22Rv1 (cell line): ENCODE measurements at regions not wholly inside any gene's neighbourhood (a gene's known extent, or its start where the extent isn't known, plus 50 kb on each side); places are given as distances from the start of the nearest gene placed in this dataset.

Experiments
- CTCF ChIP-seq: fragments of 450-650 bp; IDR thresholded peaks from 2 replicates; pipeline ENCODE4 v1.5.1; 2017; ENCODE audit warnings: mild to moderate bottlenecking
- ZFX ChIP-seq: fragments of 450-650 bp; IDR thresholded peaks from 2 replicates; pipeline ENCODE4 v1.6.1; 2017; ENCODE audit warnings: antibody characterized with exemption, borderline replicate concordance

GRCh38 chr6:40708049-40708448, 120.9 kb upstream of the LRFN2 start:
- TF ChIP-seq CTCF, result no peak
- TF ChIP-seq ZFX, result no peak
